ENCODE measurements at regions not wholly inside any gene's neighbourhood (a gene's known extent, or its start where the extent isn't known, plus 50 kb on each side); places are given as distances from the start of the nearest gene placed in this dataset.

- TF ChIP-seq, protein P1, sequence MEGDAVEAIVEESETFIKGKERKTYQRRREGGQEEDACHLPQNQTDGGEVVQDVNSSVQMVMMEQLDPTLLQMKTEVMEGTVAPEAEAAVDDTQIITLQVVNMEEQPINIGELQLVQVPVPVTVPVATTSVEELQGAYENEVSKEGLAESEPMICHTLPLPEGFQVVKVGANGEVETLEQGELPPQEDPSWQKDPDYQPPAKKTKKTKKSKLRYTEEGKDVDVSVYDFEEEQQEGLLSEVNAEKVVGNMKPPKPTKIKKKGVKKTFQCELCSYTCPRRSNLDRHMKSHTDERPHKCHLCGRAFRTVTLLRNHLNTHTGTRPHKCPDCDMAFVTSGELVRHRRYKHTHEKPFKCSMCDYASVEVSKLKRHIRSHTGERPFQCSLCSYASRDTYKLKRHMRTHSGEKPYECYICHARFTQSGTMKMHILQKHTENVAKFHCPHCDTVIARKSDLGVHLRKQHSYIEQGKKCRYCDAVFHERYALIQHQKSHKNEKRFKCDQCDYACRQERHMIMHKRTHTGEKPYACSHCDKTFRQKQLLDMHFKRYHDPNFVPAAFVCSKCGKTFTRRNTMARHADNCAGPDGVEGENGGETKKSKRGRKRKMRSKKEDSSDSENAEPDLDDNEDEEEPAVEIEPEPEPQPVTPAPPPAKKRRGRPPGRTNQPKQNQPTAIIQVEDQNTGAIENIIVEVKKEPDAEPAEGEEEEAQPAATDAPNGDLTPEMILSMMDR (IDR thresholded peaks at IDR 0.05; ENCODE audit: insufficient read depth, low read length, poor library complexity, severe bottlenecking), result no peak
- no peak for TF ChIP-seq EZH2phosphoT487 (conservative IDR thresholded peaks at IDR 0.05; ENCODE audit: low read length)
Observed at GRCh38 chr3:159844801-159845261, 143.8 kb upstream of the IL12A start.

All from SU-DHL-6 (cell line).